NCI-H226 (cell line): ENCODE measurements at regions not wholly inside any gene's neighbourhood (a gene's known extent, or its start where the extent isn't known, plus 50 kb on each side); places are given as distances from the start of the nearest gene placed in this dataset.

Experiments
- DNase-seq: peaks from one replicate; pipeline ENCODE4 v3.0.0-alpha.2; 2015

- DNase-seq = no peak
These were observed 255.3 kb downstream of the LY86 start for GRCh38 chr6:6843777-6844176.

- no peak for DNase-seq
These were observed 256.0 kb downstream of the LY86 start for GRCh38 chr6:6844530-6844929.

- no peak for DNase-seq
These were observed 257.1 kb downstream of the LY86 start for GRCh38 chr6:6845603-6846002.

- DNase-seq = no peak
These were observed 259.1 kb downstream of the LY86 start for GRCh38 chr6:6847591-6847990.

GRCh38 chr6:6851059-6851948, 256.5 kb upstream of the RREB1 start:
- DNase-seq = peak; percentile 96

- no peak for DNase-seq
These were observed 255.9 kb upstream of the RREB1 start for GRCh38 chr6:6851949-6852261.

- DNase-seq = peak; percentile 21
These were observed 250.9 kb upstream of the RREB1 start for GRCh38 chr6:6856538-6857523.

GRCh38 chr6:6857528-6857927, 250.2 kb upstream of the RREB1 start:
- DNase-seq = no peak

GRCh38 chr6:6858533-6858982, 249.2 kb upstream of the RREB1 start:
- no peak for DNase-seq

- no peak for DNase-seq
These were observed 248.7 kb upstream of the RREB1 start for GRCh38 chr6:6859105-6859504.

- DNase-seq = no peak
These were observed 248.0 kb upstream of the RREB1 start for GRCh38 chr6:6859722-6860121.

- DNase-seq = no peak
These were observed 246.9 kb upstream of the RREB1 start for GRCh38 chr6:6860863-6861262.

- no peak for DNase-seq
These were observed 246.3 kb upstream of the RREB1 start for GRCh38 chr6:6861351-6861894.

- no peak for DNase-seq
These were observed 245.8 kb upstream of the RREB1 start for GRCh38 chr6:6861995-6862394.

GRCh38 chr6:6863970-6864639, 243.7 kb upstream of the RREB1 start:
- no peak for DNase-seq

- DNase-seq = no peak
These were observed 242.2 kb upstream of the RREB1 start for GRCh38 chr6:6865611-6866010.

- DNase-seq = no peak
These were observed 240.9 kb upstream of the RREB1 start for GRCh38 chr6:6866656-6867403.

GRCh38 chr6:6867404-6867799, 240.4 kb upstream of the RREB1 start:
- DNase-seq = no peak

- no peak for DNase-seq
These were observed 238.7 kb upstream of the RREB1 start for GRCh38 chr6:6869094-6869493.

- DNase-seq = no peak
These were observed 236.8 kb upstream of the RREB1 start for GRCh38 chr6:6870921-6871320.

- DNase-seq = no peak
These were observed 235.1 kb upstream of the RREB1 start for GRCh38 chr6:6872459-6873344.
